ENCODE measurements at regions not wholly inside any gene's neighbourhood (a gene's known extent, or its start where the extent isn't known, plus 50 kb on each side); places are given as distances from the start of the nearest gene placed in this dataset.
"Not testable (repeated sequence)": the region's sequence is repeated elsewhere in the genome, so short reads cannot be mapped to it uniquely, and the experiment has no call there.

DNA sequence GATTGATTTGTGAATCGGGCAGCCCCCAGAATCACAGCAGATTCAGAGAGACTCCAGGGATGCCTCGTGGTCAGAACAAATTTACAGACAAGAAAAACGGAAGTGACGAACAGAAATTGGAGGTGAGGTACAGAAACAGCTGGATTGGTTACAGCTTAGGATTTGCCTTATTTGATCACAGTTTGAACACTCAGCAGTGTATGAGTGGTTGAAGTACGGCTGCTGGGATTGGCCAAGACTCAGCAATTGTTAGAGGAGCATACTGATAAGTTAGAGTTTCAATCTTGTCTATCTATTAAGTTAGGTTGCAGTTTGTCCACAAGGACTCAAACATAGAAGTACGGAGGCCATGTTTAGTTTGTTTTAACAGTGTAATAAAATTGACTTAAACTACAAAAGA is 61.1 kb upstream of the KBTBD8 start:
- not testable (repeated sequence) for DNase-seq (ENCODE audit: low spot score in 2 of 2); H3K27ac Mint-ChIP-seq; H3K36me3 Mint-ChIP-seq; H3K9me3 Mint-ChIP-seq; ATAC-seq

DNA sequence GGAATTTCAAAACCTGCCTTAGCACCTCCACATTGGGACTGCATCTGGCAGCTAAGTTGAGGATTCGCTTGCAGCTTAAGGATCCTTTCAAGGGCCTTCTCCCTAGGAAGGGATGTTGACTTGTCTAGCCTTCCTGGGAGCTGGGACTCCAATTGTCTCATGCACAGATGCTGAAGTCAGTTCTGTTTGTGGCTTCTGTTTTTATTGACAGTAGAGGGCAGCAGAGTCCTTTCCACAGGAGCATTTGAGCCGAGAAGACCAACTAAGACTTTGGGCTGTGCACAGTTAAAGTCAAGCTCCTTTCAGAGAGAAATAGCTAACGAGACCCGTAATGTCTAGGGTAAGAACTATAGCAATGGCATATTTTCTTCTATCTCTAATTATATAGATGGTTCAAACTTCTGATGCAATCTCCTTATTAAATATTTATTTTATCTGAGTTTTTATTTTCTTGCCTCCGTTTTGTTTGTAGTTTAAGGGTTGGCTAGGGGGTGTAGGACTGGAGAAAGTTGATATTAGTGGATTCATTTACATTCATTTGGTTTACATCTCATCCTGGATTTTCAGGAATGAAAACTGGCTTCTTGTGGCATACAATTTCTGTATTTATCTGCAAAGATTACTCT is 59.7 kb upstream of the KBTBD8 start:
- ATAC-seq = peak in 1 of 2 donors; percentile 63
- H3K36me3 Mint-ChIP-seq = no peaks in the 10 kb centered on the region
- H3K9me3 Mint-ChIP-seq = no peaks in the 10 kb centered on the region
- H3K27ac Mint-ChIP-seq = no peak overlapping the region
- peak in 1 of 2 donors; percentile 25 for DNase-seq (ENCODE audit: low spot score in 2 of 2)

DNA sequence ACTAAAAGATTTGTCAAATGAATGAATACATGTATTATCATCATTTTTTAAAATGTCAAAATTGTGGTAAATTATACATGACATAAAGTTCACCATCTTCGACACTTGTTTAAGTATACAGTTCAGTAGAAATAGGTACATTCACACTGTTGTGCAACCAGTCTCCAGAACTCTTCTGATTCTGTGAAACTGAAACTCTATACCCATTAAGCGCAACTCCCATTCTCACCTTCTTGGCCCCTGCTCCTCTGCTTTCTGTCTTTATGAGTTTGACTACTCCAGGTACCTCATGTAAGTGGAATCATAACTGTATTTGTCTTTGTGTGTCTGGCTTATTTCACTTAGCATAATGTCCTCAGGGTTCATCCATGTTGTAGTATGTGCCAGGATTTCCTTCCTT is 50.1 kb upstream of the KBTBD8 start:
- no peak overlapping the region for H3K27ac Mint-ChIP-seq

More for the DNA sequence above, 50.1 kb upstream of the KBTBD8 start:
- no peaks in the 10 kb centered on the region for H3K9me3 Mint-ChIP-seq
- H3K36me3 Mint-ChIP-seq = no peaks in the 10 kb centered on the region
- ATAC-seq (peak in 1 of 2 donors; percentile 47), DNase-seq (ENCODE audit: low spot score in 2 of 2) (no peak)
